Activated naive CD8-positive, alpha-beta T cell treated with anti-CD3 and anti-CD28 coated beads, Interleukin-2, amount 50 U/mL, for 24 hours (primary cell): ENCODE measurements at regions not wholly inside any gene's neighbourhood (a gene's known extent, or its start where the extent isn't known, plus 50 kb on each side); places are given as distances from the start of the nearest gene placed in this dataset.
"Not testable (repeated sequence)": the region's sequence is repeated elsewhere in the genome, so short reads cannot be mapped to it uniquely, and the experiment has no call there.

Experiments
- ATAC-seq: fragments of 150-1000 bp; cut with Tn5 transposase; one replicate; pipeline ENCODE4 v1.10.0; 2021
- DNase-seq: peaks from one replicate; pipeline ENCODE4 v3.0.0; 2021
- H3K27ac Mint-ChIP-seq: one replicate; pipeline ENCODE4 v1.8.0; 2021; ENCODE audit warnings: mild to moderate bottlenecking, mixed read lengths
- H3K27me3 Mint-ChIP-seq: one replicate; pipeline ENCODE4 v1.8.0; 2021; ENCODE audit warnings: mixed read lengths
- H3K36me3 Mint-ChIP-seq: one replicate; pipeline ENCODE4 v1.8.0; 2021; ENCODE audit warnings: low read depth, mixed read lengths
- H3K4me1 Mint-ChIP-seq: one replicate; pipeline ENCODE4 v1.8.0; 2021; ENCODE audit warnings: mixed read lengths
- H3K4me3 Mint-ChIP-seq: one replicate; pipeline ENCODE4 v1.8.0; 2021; ENCODE audit warnings: mild to moderate bottlenecking, moderate library complexity, mixed read lengths
- H3K9me3 Mint-ChIP-seq: one replicate; pipeline ENCODE4 v1.8.0; 2021; ENCODE audit warnings: mixed read lengths

- no peak for ATAC-seq
- Mint-ChIP-seq H3K9me3 (no peaks in the 10 kb centered on the region), H3K4me1 (no peaks in the 10 kb centered on the region), H3K36me3 (no peaks in the 10 kb centered on the region), H3K4me3 (no peak overlapping the region), H3K27me3 (peaks cover 4% of the 10 kb centered on the region), H3K27ac (no peak overlapping the region)
- no peak for DNase-seq
Observed at GRCh38 chr1:201732351-201732750, 96.6 kb upstream of the IPO9 start.

- H3K27me3 Mint-ChIP-seq, result peaks cover 11% of the 10 kb centered on the region
- ATAC-seq, H3K9me3 Mint-ChIP-seq, DNase-seq, H3K36me3 Mint-ChIP-seq, H3K4me3 Mint-ChIP-seq, H3K27ac Mint-ChIP-seq, H3K4me1 Mint-ChIP-seq: not testable (repeated sequence)
Observed at GRCh38 chr1:201734221-201734620, 94.7 kb upstream of the IPO9 start.

GRCh38 chr1:201734786-201735185 is 94.2 kb upstream of the IPO9 start:
- DNase-seq (no peak), ATAC-seq (no peak)
- Mint-ChIP-seq H3K36me3 (no peaks in the 10 kb centered on the region), H3K4me1 (peaks cover 4% of the 10 kb centered on the region), H3K27ac (no peak overlapping the region), H3K9me3 (no peaks in the 10 kb centered on the region), H3K4me3 (no peak overlapping the region), H3K27me3 (peaks cover 11% of the 10 kb centered on the region)

- Mint-ChIP-seq H3K27me3 (peaks cover 20% of the 10 kb centered on the region), H3K9me3 (no peaks in the 10 kb centered on the region), H3K36me3 (no peaks in the 10 kb centered on the region), H3K4me3 (no peak overlapping the region), H3K4me1 (peaks cover 12% of the 10 kb centered on the region), H3K27ac (no peak overlapping the region)
- ATAC-seq (no peak), DNase-seq (no peak)
Observed at GRCh38 chr1:201736707-201737320, 92.1 kb upstream of the IPO9 start.

GRCh38 chr1:201737352-201738060 is 91.5 kb upstream of the IPO9 start:
- no peak for ATAC-seq
- Mint-ChIP-seq H3K4me1 (peaks cover 12% of the 10 kb centered on the region), H3K36me3 (no peaks in the 10 kb centered on the region), H3K4me3 (no peak overlapping the region), H3K27me3 (peaks cover 23% of the 10 kb centered on the region), H3K9me3 (no peaks in the 10 kb centered on the region), H3K27ac (no peak overlapping the region)
- DNase-seq, result no peak

GRCh38 chr1:201739080-201739479 is 89.9 kb upstream of the IPO9 start:
- Mint-ChIP-seq H3K27me3 (peaks cover 22% of the 10 kb centered on the region), H3K4me1 (peaks cover 12% of the 10 kb centered on the region), H3K27ac (no peak overlapping the region)

GRCh38 chr1:201739492-201740085 is 89.4 kb upstream of the IPO9 start:
- H3K4me1 Mint-ChIP-seq, result peaks cover 12% of the 10 kb centered on the region
- peak overlapping the region; percentile 78 for H3K4me3 Mint-ChIP-seq
- DNase-seq (peak; percentile 42), ATAC-seq (peak; percentile 88)
- no peaks in the 10 kb centered on the region for H3K36me3 Mint-ChIP-seq
- no peak overlapping the region for H3K27ac Mint-ChIP-seq
- no peaks in the 10 kb centered on the region for H3K9me3 Mint-ChIP-seq
- peaks cover 22% of the 10 kb centered on the region for H3K27me3 Mint-ChIP-seq

More at GRCh38 chr1:201739080-201739479, 89.9 kb upstream of the IPO9 start:
- DNase-seq (no peak), ATAC-seq (no peak)
- Mint-ChIP-seq H3K4me3 (peak overlapping the region; percentile 78), H3K9me3 (no peaks in the 10 kb centered on the region), H3K36me3 (no peaks in the 10 kb centered on the region)

GRCh38 chr1:201740086-201740541 is 88.8 kb upstream of the IPO9 start:
- ATAC-seq, result no peak
- Mint-ChIP-seq H3K27me3 (peaks cover 22% of the 10 kb centered on the region), H3K27ac (no peak overlapping the region)

GRCh38 chr1:201740670-201741111 is 88.3 kb upstream of the IPO9 start:
- H3K36me3 Mint-ChIP-seq, result no peaks in the 10 kb centered on the region
- DNase-seq (no peak), ATAC-seq (no peak)
- H3K27me3 Mint-ChIP-seq, result peaks cover 22% of the 10 kb centered on the region
- peaks cover 12% of the 10 kb centered on the region for H3K4me1 Mint-ChIP-seq
- H3K27ac Mint-ChIP-seq, result no peak overlapping the region
- H3K4me3 Mint-ChIP-seq, result peak overlapping the region; percentile 78
- H3K9me3 Mint-ChIP-seq, result no peaks in the 10 kb centered on the region

More at GRCh38 chr1:201740086-201740541, 88.8 kb upstream of the IPO9 start:
- no peak for DNase-seq
- Mint-ChIP-seq H3K4me1 (peaks cover 12% of the 10 kb centered on the region), H3K36me3 (no peaks in the 10 kb centered on the region), H3K9me3 (no peaks in the 10 kb centered on the region), H3K4me3 (peak overlapping the region; percentile 78)

- Mint-ChIP-seq H3K4me1 (peaks cover 12% of the 10 kb centered on the region), H3K27ac (no peak overlapping the region), H3K27me3 (peaks cover 22% of the 10 kb centered on the region), H3K4me3 (no peak overlapping the region), H3K9me3 (no peaks in the 10 kb centered on the region), H3K36me3 (no peaks in the 10 kb centered on the region)
- ATAC-seq (no peak), DNase-seq (no peak)
Observed at GRCh38 chr1:201741763-201742342, 87.1 kb upstream of the IPO9 start.

GRCh38 chr1:201742476-201742875 is 86.5 kb upstream of the IPO9 start:
- ATAC-seq, result no peak
- Mint-ChIP-seq H3K27ac (no peak overlapping the region), H3K9me3 (no peaks in the 10 kb centered on the region), H3K4me1 (peaks cover 12% of the 10 kb centered on the region), H3K36me3 (no peaks in the 10 kb centered on the region), H3K4me3 (no peak overlapping the region), H3K27me3 (peaks cover 22% of the 10 kb centered on the region)
- DNase-seq, result no peak

GRCh38 chr1:201742955-201743805 is 85.8 kb upstream of the IPO9 start:
- no peak for DNase-seq
- ATAC-seq, result no peak
- Mint-ChIP-seq H3K4me1 (peaks cover 12% of the 10 kb centered on the region), H3K27me3 (peaks cover 20% of the 10 kb centered on the region), H3K36me3 (no peaks in the 10 kb centered on the region), H3K9me3 (no peaks in the 10 kb centered on the region), H3K4me3 (no peak overlapping the region), H3K27ac (no peak overlapping the region)

- DNase-seq, result no peak
- ATAC-seq, result no peak
- Mint-ChIP-seq H3K9me3 (no peaks in the 10 kb centered on the region), H3K27me3 (peaks cover 14% of the 10 kb centered on the region), H3K4me1 (peaks cover 9% of the 10 kb centered on the region), H3K4me3 (no peak overlapping the region), H3K36me3 (no peaks in the 10 kb centered on the region), H3K27ac (no peak overlapping the region)
Observed at GRCh38 chr1:201745023-201745422, 83.9 kb upstream of the IPO9 start.

- Mint-ChIP-seq H3K27ac (no peak overlapping the region), H3K4me1 (peaks cover 7% of the 10 kb centered on the region), H3K4me3 (no peak overlapping the region), H3K36me3 (no peaks in the 10 kb centered on the region), H3K27me3 (peaks cover 8% of the 10 kb centered on the region), H3K9me3 (no peaks in the 10 kb centered on the region)
- DNase-seq (no peak), ATAC-seq (no peak)
Observed at GRCh38 chr1:201746156-201746555, 82.8 kb upstream of the IPO9 start.
